DOHH2 (cell line): ENCODE measurements at regions not wholly inside any gene's neighbourhood (a gene's known extent, or its start where the extent isn't known, plus 50 kb on each side); places are given as distances from the start of the nearest gene placed in this dataset.
"Not testable (repeated sequence)": the region's sequence is repeated elsewhere in the genome, so short reads cannot be mapped to it uniquely, and the experiment has no call there.

Experiments
- H3F3A ChIP-seq: fragments of 200-600 bp; sonication (generic), shearing (Covaris generic); 2 replicates; pipeline ENCODE4 v1.6.0; 2016; ENCODE audit warnings: antibody characterized with exemption, mild to moderate bottlenecking; ENCODE audit not compliant: control insufficient read depth, insufficient read depth
- H3K27ac ChIP-seq: fragments of 200-600 bp; sonication (generic); 2 replicates; pipeline ENCODE4 v1.5.1; 2014; ENCODE audit warnings: low read depth, mild to moderate bottlenecking, low read length, moderate library complexity
- H3K27me3 ChIP-seq: fragments of 200-600 bp; sonication (generic); 2 replicates; pipeline ENCODE4 v1.6.1; 2014; ENCODE audit warnings: mild to moderate bottlenecking, low read length, mixed read lengths; ENCODE audit not compliant: control insufficient read depth
- H3K36me3 ChIP-seq: fragments of 200-600 bp; sonication (generic); 2 replicates; pipeline ENCODE4 v1.6.1; 2014; ENCODE audit warnings: mild to moderate bottlenecking, low read length, moderate library complexity, mixed read lengths; ENCODE audit not compliant: control insufficient read depth
- H3K4me1 ChIP-seq: fragments of 200-600 bp; sonication (generic); 2 replicates; pipeline ENCODE4 v1.6.1; 2014; ENCODE audit warnings: mild to moderate bottlenecking, low read length, mixed read lengths; ENCODE audit not compliant: control insufficient read depth
- H3K4me2 ChIP-seq: fragments of 200-600 bp; sonication (generic); 2 replicates; pipeline ENCODE4 v1.6.0; 2014; ENCODE audit warnings: mild to moderate bottlenecking, low read length, moderate library complexity
- H3K4me3 ChIP-seq: fragments of 200-600 bp; sonication (generic); 2 replicates; pipeline ENCODE4 v1.5.1; 2014; ENCODE audit warnings: mild to moderate bottlenecking, low read length, mixed read lengths
- H3K79me2 ChIP-seq: fragments of 200-600 bp; sonication (generic); 2 replicates; pipeline ENCODE4 v1.6.1; 2014; ENCODE audit warnings: mild to moderate bottlenecking, low read length, mixed read lengths; ENCODE audit not compliant: control insufficient read depth
- H3K9me2 ChIP-seq: fragments of 200-600 bp; sonication (generic); replicated peaks from 2 replicates; pipeline ENCODE4 v1.6.1; 2014; ENCODE audit warnings: mild to moderate bottlenecking, low read length, mixed read lengths; ENCODE audit not compliant: control insufficient read depth
- H3K9me3 ChIP-seq: fragments of 200-600 bp; sonication (generic); 2 replicates; pipeline ENCODE4 v1.6.1; 2014; ENCODE audit warnings: antibody characterized with exemption, low read length, mixed read lengths; ENCODE audit not compliant: control insufficient read depth, insufficient read depth
- H4K20me1 ChIP-seq: fragments of 200-600 bp; sonication (generic); 2 replicates; pipeline ENCODE4 v1.6.0; 2014; ENCODE audit warnings: low read depth, mild to moderate bottlenecking, antibody characterized with exemption, low read length, moderate library complexity; ENCODE audit not compliant: control insufficient read depth, insufficient read depth
- CTCF ChIP-seq: fragments of 200-600 bp; sonication (generic); IDR thresholded peaks from one replicate; pipeline ENCODE4 v1.5.1; 2014; ENCODE audit warnings: antibody characterized with exemption, mild to moderate bottlenecking, low read depth, low read length; ENCODE audit not compliant: poor library complexity, severe bottlenecking
- EZH2phosphoT487 ChIP-seq: fragments of 200-600 bp; sonication (generic); IDR thresholded peaks from 2 replicates; pipeline ENCODE4 v1.6.1; 2017; ENCODE audit warnings: borderline replicate concordance, mild to moderate bottlenecking, antibody characterized with exemption, low read length, moderate library complexity, mixed read lengths

- H4K20me1 ChIP-seq = no peaks in the 10 kb centered on the region
- H3K27me3 ChIP-seq = no peaks in the 10 kb centered on the region
- H3K4me3 ChIP-seq = no peak overlapping the region
- no peak overlapping the region for H3K27ac ChIP-seq
- H3K9me3 ChIP-seq = no peaks in the 10 kb centered on the region
- H3K79me2 ChIP-seq = no peaks in the 10 kb centered on the region
- no peak overlapping the region for H3K4me2 ChIP-seq
- H3F3A ChIP-seq = no peaks in the 10 kb centered on the region
- no peaks in the 10 kb centered on the region for H3K9me2 ChIP-seq
- H3K4me1 ChIP-seq = no peaks in the 10 kb centered on the region
- H3K36me3 ChIP-seq = no peaks in the 10 kb centered on the region
- no peak for TF ChIP-seq CTCF
- no peak for TF ChIP-seq EZH2phosphoT487
Measured at GRCh38 chr2:144115739-144116291, 404.1 kb downstream of the ZEB2 start.

- no peak overlapping the region for H3K4me2 ChIP-seq
- H3K79me2 ChIP-seq = no peaks in the 10 kb centered on the region
- no peaks in the 10 kb centered on the region for H4K20me1 ChIP-seq
- H3K9me3 ChIP-seq = no peaks in the 10 kb centered on the region
- TF ChIP-seq EZH2phosphoT487 = no peak
- TF ChIP-seq CTCF = no peak
- no peak overlapping the region for H3K27ac ChIP-seq
- no peaks in the 10 kb centered on the region for H3K36me3 ChIP-seq
- no peaks in the 10 kb centered on the region for H3K9me2 ChIP-seq
- H3K4me3 ChIP-seq = no peak overlapping the region
- H3F3A ChIP-seq = no peaks in the 10 kb centered on the region
- no peaks in the 10 kb centered on the region for H3K27me3 ChIP-seq
- H3K4me1 ChIP-seq = no peaks in the 10 kb centered on the region
Measured at GRCh38 chr2:144114760-144115159, 405.2 kb downstream of the ZEB2 start.

GRCh38 chr2:144111437-144111836 is 408.5 kb downstream of the ZEB2 start:
- H3K4me3 ChIP-seq = no peak overlapping the region
- no peaks in the 10 kb centered on the region for H3K9me2 ChIP-seq
- no peaks in the 10 kb centered on the region for H3K36me3 ChIP-seq
- no peaks in the 10 kb centered on the region for H4K20me1 ChIP-seq
- no peak overlapping the region for H3K4me2 ChIP-seq
- H3K79me2 ChIP-seq = no peaks in the 10 kb centered on the region
- no peaks in the 10 kb centered on the region for H3F3A ChIP-seq
- no peak overlapping the region for H3K27ac ChIP-seq
- H3K27me3 ChIP-seq = no peaks in the 10 kb centered on the region
- TF ChIP-seq EZH2phosphoT487 = no peak
- H3K9me3 ChIP-seq = no peaks in the 10 kb centered on the region
- H3K4me1 ChIP-seq = no peaks in the 10 kb centered on the region

- not testable (repeated sequence) for H4K20me1 ChIP-seq, H3K4me1 ChIP-seq, H3K9me2 ChIP-seq, H3K79me2 ChIP-seq, H3K27me3 ChIP-seq, H3F3A ChIP-seq, H3K36me3 ChIP-seq, H3K4me3 ChIP-seq, H3K9me3 ChIP-seq, H3K4me2 ChIP-seq, H3K27ac ChIP-seq
Measured at GRCh38 chr2:144106104-144106503, 413.8 kb downstream of the ZEB2 start.
